ENCODE measurements at regions not wholly inside any gene's neighbourhood (a gene's known extent, or its start where the extent isn't known, plus 50 kb on each side); places are given as distances from the start of the nearest gene placed in this dataset.
A peak's percentile ranks its signal among the peaks of the same experiment; 100 is the strongest.
"Not testable (repeated sequence)": the region's sequence is repeated elsewhere in the genome, so short reads cannot be mapped to it uniquely, and the experiment has no call there.

DNA sequence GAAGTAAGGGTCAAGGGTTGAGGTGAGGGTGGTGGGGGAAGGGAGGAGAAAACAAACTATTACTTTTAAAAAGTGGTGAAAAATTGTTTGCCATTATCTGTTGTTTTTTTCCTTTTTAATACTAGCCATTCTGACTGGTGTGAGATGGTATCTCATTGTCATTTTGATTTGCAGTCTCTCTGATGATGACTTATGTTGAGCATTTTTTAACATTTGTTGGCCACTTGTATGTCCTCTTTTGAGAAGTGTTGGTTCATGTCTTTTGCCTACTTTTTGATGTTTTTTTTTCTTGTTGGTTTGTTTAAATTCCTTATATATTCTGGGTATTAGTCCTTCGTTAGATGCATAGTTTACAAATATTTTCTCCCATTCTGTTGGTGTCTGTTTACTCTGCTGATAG is 185.9 kb upstream of the ANKRD28 start:
- TF ChIP-seq, protein P1, sequence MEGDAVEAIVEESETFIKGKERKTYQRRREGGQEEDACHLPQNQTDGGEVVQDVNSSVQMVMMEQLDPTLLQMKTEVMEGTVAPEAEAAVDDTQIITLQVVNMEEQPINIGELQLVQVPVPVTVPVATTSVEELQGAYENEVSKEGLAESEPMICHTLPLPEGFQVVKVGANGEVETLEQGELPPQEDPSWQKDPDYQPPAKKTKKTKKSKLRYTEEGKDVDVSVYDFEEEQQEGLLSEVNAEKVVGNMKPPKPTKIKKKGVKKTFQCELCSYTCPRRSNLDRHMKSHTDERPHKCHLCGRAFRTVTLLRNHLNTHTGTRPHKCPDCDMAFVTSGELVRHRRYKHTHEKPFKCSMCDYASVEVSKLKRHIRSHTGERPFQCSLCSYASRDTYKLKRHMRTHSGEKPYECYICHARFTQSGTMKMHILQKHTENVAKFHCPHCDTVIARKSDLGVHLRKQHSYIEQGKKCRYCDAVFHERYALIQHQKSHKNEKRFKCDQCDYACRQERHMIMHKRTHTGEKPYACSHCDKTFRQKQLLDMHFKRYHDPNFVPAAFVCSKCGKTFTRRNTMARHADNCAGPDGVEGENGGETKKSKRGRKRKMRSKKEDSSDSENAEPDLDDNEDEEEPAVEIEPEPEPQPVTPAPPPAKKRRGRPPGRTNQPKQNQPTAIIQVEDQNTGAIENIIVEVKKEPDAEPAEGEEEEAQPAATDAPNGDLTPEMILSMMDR (IDR thresholded peaks at IDR 0.05) = no peak
- TF ChIP-seq POLR2A (IDR thresholded peaks at IDR 0.05) = no peak
- intact Hi-C loops (cut with DNase I) = no loop called here
- Histone ChIP-seq H3K4me3 (no peak overlapping the region), H3K27me3 (no peaks in the 10 kb centered on the region), H3K36me3 (replicated peaks in 1 of 2) (no peaks in the 10 kb centered on the region), H3K9me3 (replicated peaks in 1 of 3) (peaks cover 0 to 5% (median 0%) of the 10 kb centered on the region in 3 donors), H3K27ac (no peak overlapping the region), H3K4me1 (replicated peaks in 1 of 2) (no peaks in the 10 kb centered on the region)
- WGBS, 4 donors = 67 to 88% (median 83%) methylated on average over 1 of the region's 1 CpG
- DNase-seq = no peak

DNA sequence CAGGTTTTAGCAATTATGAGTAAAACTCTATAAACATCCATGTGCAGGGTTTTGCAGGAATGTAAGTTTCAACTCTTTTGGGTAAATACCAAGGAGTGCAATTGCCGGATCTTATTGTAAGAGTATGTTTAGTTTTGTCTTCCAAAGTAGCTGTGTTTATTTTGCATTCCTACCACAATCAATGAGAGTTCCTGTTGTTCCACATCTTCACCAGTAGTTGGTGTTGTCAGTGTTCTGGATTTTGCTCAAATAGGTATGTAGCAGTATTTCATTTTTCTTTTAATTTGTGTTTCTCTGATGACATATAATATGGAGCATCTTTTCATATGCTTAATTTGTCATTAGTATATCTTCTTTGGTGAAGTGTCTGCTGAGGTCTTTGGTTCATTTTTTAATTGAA is 185.1 kb upstream of the GALNT15 start:
- DNase-seq = no peak
- peaks cover 0 to 5% (median 0%) of the 10 kb centered on the region in 3 donors for H3K9me3 ChIP-seq (replicated peaks in 1 of 3)
- no peak overlapping the region for H3K4me3 ChIP-seq
- H3K27me3 ChIP-seq = no peaks in the 10 kb centered on the region
- TF ChIP-seq POLR2A (IDR thresholded peaks at IDR 0.05) = no peak
- TF ChIP-seq, protein P1 (IDR thresholded peaks at IDR 0.05) = peak in 1 of 6 experiments; percentile 7
- H3K4me1 ChIP-seq (replicated peaks in 1 of 2) = no peaks in the 10 kb centered on the region
- H3K36me3 ChIP-seq (replicated peaks in 1 of 2) = no peaks in the 10 kb centered on the region
- 86 to 94% (median 89%) methylated on average over 1 of the region's 1 CpG for WGBS, 4 donors
- H3K27ac ChIP-seq = no peak overlapping the region
- intact Hi-C loops (cut with DNase I) = no loop called here

GRCh38 chr3:15993660-15994059 is 180.8 kb upstream of the GALNT15 start:
- H3K27me3 ChIP-seq; intact Hi-C loops (cut with DNase I); H3K4me3 ChIP-seq; H3K9me3 ChIP-seq (replicated peaks in 1 of 3); H3K27ac ChIP-seq; H3K36me3 ChIP-seq (replicated peaks in 1 of 2); H3K4me1 ChIP-seq (replicated peaks in 1 of 2): not testable (repeated sequence)
- 71 to 86% (median 81%) methylated on average over 7 of the region's 7 CpGs for WGBS, 4 donors
- peak in 2 of 7 donors; percentile 20 for DNase-seq

GRCh38 chr3:15996496-15996895 is 178.0 kb upstream of the GALNT15 start:
- intact Hi-C loops (cut with DNase I); DNase-seq; H3K36me3 ChIP-seq (replicated peaks in 1 of 2); H3K4me3 ChIP-seq; H3K27ac ChIP-seq; H3K27me3 ChIP-seq; H3K4me1 ChIP-seq (replicated peaks in 1 of 2); H3K9me3 ChIP-seq (replicated peaks in 1 of 3): not testable (repeated sequence)
- WGBS, 4 donors = 91 to 100% (median 93%) methylated on average over 10 to 17 of the region's 17 CpGs

- Histone ChIP-seq H3K27ac (no peak overlapping the region), H3K9me3 (replicated peaks in 1 of 3) (no peaks in the 10 kb centered on the region), H3K4me3 (no peak overlapping the region), H3K4me1 (replicated peaks in 1 of 2) (no peaks in the 10 kb centered on the region), H3K27me3 (no peaks in the 10 kb centered on the region), H3K36me3 (replicated peaks in 1 of 2) (no peaks in the 10 kb centered on the region)
- intact Hi-C loops (cut with DNase I) = no loop called here
- WGBS, 4 donors = 68 to 90% (median 85%) methylated on average over 4 of the region's 4 CpGs
- no peak for TF ChIP-seq POLR2A (IDR thresholded peaks at IDR 0.05)
- DNase-seq = no peak
Measured at GRCh38 chr3:15997274-15997943, 177.1 kb upstream of the GALNT15 start.

GRCh38 chr3:15998911-15999310 is 175.6 kb upstream of the GALNT15 start:
- TF ChIP-seq, protein P1 (IDR thresholded peaks at IDR 0.05) = no peak
- intact Hi-C loops (cut with DNase I) = no loop called here
- WGBS, 4 donors = 56 to 82% (median 63%) methylated on average over 3 of the region's 3 CpGs
- H3K27ac ChIP-seq = no peak overlapping the region
- H3K36me3 ChIP-seq (replicated peaks in 1 of 2) = no peaks in the 10 kb centered on the region
- no peaks in the 10 kb centered on the region for H3K9me3 ChIP-seq (replicated peaks in 1 of 3)
- no peak for DNase-seq
- no peak overlapping the region for H3K4me3 ChIP-seq
- no peaks in the 10 kb centered on the region for H3K4me1 ChIP-seq (replicated peaks in 1 of 2)
- no peaks in the 10 kb centered on the region for H3K27me3 ChIP-seq
